Heart left ventricle (tissue), 16 donors: ENCODE measurements at regions not wholly inside any gene's neighbourhood (a gene's known extent, or its start where the extent isn't known, plus 50 kb on each side); places are given as distances from the start of the nearest gene placed in this dataset.

Experiments used
- ATAC-seq, 4 donors: fragments of 200-7000 bp; cut with Tn5 transposase; one replicate each; pipeline ENCODE4 v1.9.1; 2020 to 2022; ENCODE audit warnings: moderate library complexity in 4 of 4, mild to moderate bottlenecking in 3 of 4, moderate number of reproducible peaks in 1 of 4
- DNase-seq, 5 donors: peaks; one replicate each; pipeline ENCODE4 v3.0.0-alpha.2; 2020
- H3K27ac ChIP-seq, 12 donors: fragments of 200-600 bp; sonication (generic) in 4 of 12; one replicate each; pipeline versions ENCODE4 v1.5.0 to v1.8.0; 2016 to 2022; ENCODE audit warnings: mild to moderate bottlenecking in 2 of 12
- H3K27me3 ChIP-seq, 9 donors: fragments of 200-600 bp; sonication (generic) in 2 of 9; one replicate each; pipeline versions ENCODE4 v1.5.1 to v1.8.0; 2016 to 2022; ENCODE audit warnings: mild to moderate bottlenecking in 3 of 9
- H3K36me3 ChIP-seq, 9 donors: fragments of 200-600 bp; sonication (generic) in 2 of 9; one replicate each; pipeline versions ENCODE4 v1.5.0 to v1.8.0; 2018 to 2022; ENCODE audit warnings: mild to moderate bottlenecking in 2 of 9
- H3K4me1 ChIP-seq, 12 donors: fragments of 200-600 bp; sonication (generic) in 4 of 12; one replicate each; pipeline versions ENCODE4 v1.5.0 to v1.8.0; 2016 to 2022; ENCODE audit warnings: mild to moderate bottlenecking in 3 of 12
- H3K4me3 ChIP-seq, 12 donors: fragments of 200-600 bp; sonication (generic) in 4 of 12; one replicate each; pipeline versions ENCODE4 v1.5.0 to v1.8.0; 2017 to 2022; ENCODE audit warnings: mild to moderate bottlenecking in 9 of 12, moderate library complexity in 4 of 12
- H3K9me3 ChIP-seq, 12 donors: fragments of 200-600 bp; sonication (generic) in 4 of 12; one replicate each; pipeline versions ENCODE4 v1.5.0 to v1.8.0; 2016 to 2022; ENCODE audit warnings: mild to moderate bottlenecking in 1 of 12
- POLR2A ChIP-seq, 2 donors: fragments of 450-650 bp; IDR thresholded peaks; one replicate each; pipeline ENCODE4 v1.6.1; 2017; ENCODE audit warnings: antibody characterized with exemption in 2 of 2, mild to moderate bottlenecking in 2 of 2, moderate library complexity in 2 of 2
- WGBS, 4 donors: extraction: QIAGEN DNeasy Blood & Tissue Kit in 2 of 4; methylation state at CpG; one replicate each; pipeline versions ENCODE4 v1.1.5 to v1.1.7; 2013 to 2018; 5-methylcytosine and 5-hydroxymethylcytosine counted together
- intact Hi-C, 10 donors: fragments of 100-400 bp; cut with DNase I; formaldehyde crosslinking; loops; one replicate each; pipeline versions ENCODE4 v1.11.1 to v1.14.2; 2022
- TF ChIP-seq, protein P1 (sequence below), 12 donors: fragments of 200-600 bp; sonication (generic) in 4 of 12; IDR thresholded peaks; one replicate each; pipeline versions ENCODE4 v1.5.0 to v1.8.0; 2018 to 2022; ENCODE audit warnings: antibody characterized with exemption in 12 of 12, mild to moderate bottlenecking in 5 of 12
- donor health status: ischemic (EF 13 %, LVEDD 7.1; RV severe dilation, severe dysfunction).
- donor health status: healthy with polysubstance abuse.
- donor health status: DM: no; HTN: yes; CAD: no.
- donor health status: DM: no; HTN: no; CAD: no.
- donor health status: ischemic (EF 25% LVEDD 6.9; RV normal size, moderate dysfunction).
- donor health status: ischemic (EF 25% LVEDD 5.7; RV mildly dilated, moderate dysfunction).
- donor health status: healthy.
- donor health status: DM: yes; HTN: yes; CAD: no.
- donor health status: ischemic (EF 35%, LVEDD 5.7; RV mildly dilated, moderate dysfunction).
- donor health status: nonischemic (EF 11% LVEDD 7.7; RV severe dilation, severe dysfunction).
- donor health status: DM: yes; HTN: yes; CAD: no.
- donor health status: PGD.
- donor health status: ischemic (EF 29% LVEDD 5.4; RV normal size, mild dysfunction).
- donor health status: nonischemic (EF 23%, LVEDD 6.1; RV moderate dilation, normal function).

DNA sequence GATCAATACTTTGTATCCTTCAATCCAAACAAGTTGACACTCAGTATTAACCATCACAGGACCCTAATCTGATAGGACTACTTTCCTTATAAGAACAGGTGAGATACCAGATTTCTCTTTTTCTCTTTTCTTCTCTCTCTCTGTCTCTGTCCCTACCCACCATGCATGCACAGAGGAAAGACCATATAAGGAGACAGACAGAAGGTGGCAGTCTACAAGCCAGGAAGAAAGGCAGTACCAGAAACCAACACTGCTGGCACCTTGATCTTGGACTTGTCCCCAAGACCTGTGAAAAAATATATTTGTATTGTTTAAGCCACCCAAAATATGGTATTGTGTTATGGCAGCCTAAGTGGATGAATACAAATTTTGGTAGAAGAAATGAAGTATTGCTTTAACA lies 156.2 kb upstream of the KCNH7 start:
- no peaks in the 10 kb centered on the region for H3K36me3 ChIP-seq
- ATAC-seq (no peak), DNase-seq (no peak)
- no peaks in the 10 kb centered on the region for H3K4me1 ChIP-seq
- H3K27me3 ChIP-seq, result no peaks in the 10 kb centered on the region
- TF ChIP-seq POLR2A (IDR thresholded peaks at IDR 0.05), result no peak
- TF ChIP-seq, protein P1, sequence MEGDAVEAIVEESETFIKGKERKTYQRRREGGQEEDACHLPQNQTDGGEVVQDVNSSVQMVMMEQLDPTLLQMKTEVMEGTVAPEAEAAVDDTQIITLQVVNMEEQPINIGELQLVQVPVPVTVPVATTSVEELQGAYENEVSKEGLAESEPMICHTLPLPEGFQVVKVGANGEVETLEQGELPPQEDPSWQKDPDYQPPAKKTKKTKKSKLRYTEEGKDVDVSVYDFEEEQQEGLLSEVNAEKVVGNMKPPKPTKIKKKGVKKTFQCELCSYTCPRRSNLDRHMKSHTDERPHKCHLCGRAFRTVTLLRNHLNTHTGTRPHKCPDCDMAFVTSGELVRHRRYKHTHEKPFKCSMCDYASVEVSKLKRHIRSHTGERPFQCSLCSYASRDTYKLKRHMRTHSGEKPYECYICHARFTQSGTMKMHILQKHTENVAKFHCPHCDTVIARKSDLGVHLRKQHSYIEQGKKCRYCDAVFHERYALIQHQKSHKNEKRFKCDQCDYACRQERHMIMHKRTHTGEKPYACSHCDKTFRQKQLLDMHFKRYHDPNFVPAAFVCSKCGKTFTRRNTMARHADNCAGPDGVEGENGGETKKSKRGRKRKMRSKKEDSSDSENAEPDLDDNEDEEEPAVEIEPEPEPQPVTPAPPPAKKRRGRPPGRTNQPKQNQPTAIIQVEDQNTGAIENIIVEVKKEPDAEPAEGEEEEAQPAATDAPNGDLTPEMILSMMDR (IDR thresholded peaks at IDR 0.05), result no peak
- intact Hi-C loops, result no loop called here
- no peak overlapping the region for H3K4me3 ChIP-seq
- H3K9me3 ChIP-seq, result peaks cover 0 to 4% (median 0%) of the 10 kb centered on the region in 12 donors
- H3K27ac ChIP-seq, result no peak overlapping the region

DNA sequence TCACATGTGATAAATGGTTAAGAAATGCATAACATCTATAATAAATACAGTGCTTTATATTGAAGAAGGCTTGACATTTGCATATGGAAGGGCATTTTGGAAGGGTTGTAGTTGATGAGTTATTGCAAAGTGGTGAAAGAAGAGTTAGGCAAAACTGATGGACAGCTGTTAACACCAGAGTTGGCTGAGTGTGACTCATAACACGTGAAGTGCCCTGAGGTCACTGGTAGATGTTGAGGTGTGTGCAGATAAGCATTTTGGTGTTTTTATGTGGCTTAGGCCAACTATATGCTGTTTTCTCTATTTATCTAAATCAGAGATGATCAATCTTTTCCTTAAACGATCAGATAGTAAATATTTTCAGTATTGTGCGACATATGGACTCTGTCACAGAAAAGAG lies 154.3 kb upstream of the KCNH7 start:
- no peaks in the 10 kb centered on the region for H3K4me1 ChIP-seq
- DNase-seq (no peak), ATAC-seq (no peak)
- no peak overlapping the region for H3K4me3 ChIP-seq
- H3K27me3 ChIP-seq, result no peaks in the 10 kb centered on the region
- intact Hi-C loops, result no loop called here
- no peak overlapping the region for H3K27ac ChIP-seq
- no peak for TF ChIP-seq POLR2A (IDR thresholded peaks at IDR 0.05)
- TF ChIP-seq, protein P1 (IDR thresholded peaks at IDR 0.05), result no peak
- peaks cover 0 to 4% (median 0%) of the 10 kb centered on the region in 12 donors for H3K9me3 ChIP-seq
- WGBS, 4 donors, result 67 to 76% (median 71%) methylated on average over 3 of the region's 3 CpGs
- H3K36me3 ChIP-seq, result no peaks in the 10 kb centered on the region

GRCh38 chr2:162989507-162989906 lies 150.9 kb upstream of the KCNH7 start:
- ATAC-seq (no peak), DNase-seq (no peak)
- WGBS, 4 donors, result 36 to 66% (median 50%) methylated on average over 3 of the region's 3 CpGs
- Histone ChIP-seq H3K36me3 (no peaks in the 10 kb centered on the region), H3K27me3 (no peaks in the 10 kb centered on the region), H3K27ac (no peak overlapping the region), H3K4me3 (no peak overlapping the region), H3K4me1 (no peaks in the 10 kb centered on the region), H3K9me3 (no peaks in the 10 kb centered on the region)
- intact Hi-C loops, result no loop called here
- no peak for TF ChIP-seq POLR2A (IDR thresholded peaks at IDR 0.05)
- TF ChIP-seq, protein P1 (IDR thresholded peaks at IDR 0.05), result no peak

- Histone ChIP-seq H3K9me3 (no peaks in the 10 kb centered on the region), H3K27me3 (no peaks in the 10 kb centered on the region), H3K27ac (no peak overlapping the region), H3K36me3 (no peaks in the 10 kb centered on the region), H3K4me1 (no peaks in the 10 kb centered on the region), H3K4me3 (no peak overlapping the region)
- TF ChIP-seq, protein P1 (IDR thresholded peaks at IDR 0.05), result no peak
- no peak for TF ChIP-seq POLR2A (IDR thresholded peaks at IDR 0.05)
- intact Hi-C loops, result no loop called here
- no peak for ATAC-seq
- DNase-seq, result no peak
- 82 to 91% (median 84%) methylated on average over 2 of the region's 2 CpGs for WGBS, 4 donors
Measured at GRCh38 chr2:162974771-162975170, 136.2 kb upstream of the KCNH7 start.
